Bronchial epithelial cell (primary cell): ENCODE measurements at regions not wholly inside any gene's neighbourhood (a gene's known extent, or its start where the extent isn't known, plus 50 kb on each side); places are given as distances from the start of the nearest gene placed in this dataset.

Experiments
- DNase-seq: peaks from one replicate; pipeline ENCODE4 v3.0.0-alpha.2; 2010; ENCODE audit warnings: low read depth
- FAIRE-seq: peaks from 2 replicates; lab custom pipeline; 2011; peaks lifted over from hg19 to GRCh38; lab: Jason Lieb, UNC
- H3K27me3 ChIP-seq: 2 replicates; pipeline ENCODE4 v1.5.1; 2011; ENCODE audit warnings: low read length; ENCODE audit not compliant: control insufficient read depth, insufficient read depth
- H3K36me3 ChIP-seq: 2 replicates; pipeline ENCODE4 v1.5.1; 2011; ENCODE audit warnings: low read length; ENCODE audit not compliant: control insufficient read depth, insufficient read depth
- H3K4me3 ChIP-seq: 2 replicates; pipeline ENCODE4 v1.5.1; 2011; ENCODE audit warnings: mild to moderate bottlenecking, low read depth, low read length, control low read depth
- TF ChIP-seq, protein P1 (sequence below): IDR thresholded peaks from 2 replicates; pipeline ENCODE4 v1.5.1; 2011; ENCODE audit warnings: mild to moderate bottlenecking, moderate library complexity, low read length, control low read depth, inconsistent platforms; ENCODE audit not compliant: insufficient read depth, severe bottlenecking

DNA sequence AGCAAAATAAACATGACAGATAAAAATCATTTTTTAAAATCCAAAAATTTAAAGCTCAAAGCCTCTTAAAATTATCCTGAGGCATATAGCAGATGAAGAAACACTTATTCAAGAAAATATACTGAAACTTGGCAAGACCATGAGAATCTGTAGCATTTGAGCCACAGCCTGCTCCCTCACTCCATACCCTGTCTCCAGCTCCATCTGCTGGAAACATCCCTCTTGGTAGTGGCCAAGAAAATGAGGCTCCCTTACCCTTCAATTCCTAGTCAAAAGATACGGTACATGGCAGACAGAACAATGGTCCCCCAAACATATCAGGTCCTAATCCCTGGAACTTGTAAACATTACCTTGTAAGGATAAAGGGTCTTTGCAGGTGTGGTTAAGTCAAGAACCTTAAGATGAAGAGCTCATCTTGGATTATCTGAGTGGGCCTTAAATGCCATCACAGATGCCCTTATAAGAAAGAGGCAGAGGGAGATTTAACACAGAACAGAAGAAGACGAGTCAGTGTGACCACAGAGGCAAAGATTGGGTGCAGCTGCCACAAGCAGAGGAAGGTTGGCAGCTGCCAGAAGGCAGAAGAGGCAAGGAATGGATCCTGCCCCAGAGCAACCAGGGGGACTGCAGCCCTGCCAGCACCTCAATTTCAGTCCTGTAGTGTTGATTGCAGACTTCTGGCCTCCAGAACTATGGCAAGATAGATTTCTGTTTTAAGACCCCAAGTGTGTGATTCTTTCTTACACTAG lies 149.4 kb downstream of the ZNF248 start:
- TF ChIP-seq, protein P1, sequence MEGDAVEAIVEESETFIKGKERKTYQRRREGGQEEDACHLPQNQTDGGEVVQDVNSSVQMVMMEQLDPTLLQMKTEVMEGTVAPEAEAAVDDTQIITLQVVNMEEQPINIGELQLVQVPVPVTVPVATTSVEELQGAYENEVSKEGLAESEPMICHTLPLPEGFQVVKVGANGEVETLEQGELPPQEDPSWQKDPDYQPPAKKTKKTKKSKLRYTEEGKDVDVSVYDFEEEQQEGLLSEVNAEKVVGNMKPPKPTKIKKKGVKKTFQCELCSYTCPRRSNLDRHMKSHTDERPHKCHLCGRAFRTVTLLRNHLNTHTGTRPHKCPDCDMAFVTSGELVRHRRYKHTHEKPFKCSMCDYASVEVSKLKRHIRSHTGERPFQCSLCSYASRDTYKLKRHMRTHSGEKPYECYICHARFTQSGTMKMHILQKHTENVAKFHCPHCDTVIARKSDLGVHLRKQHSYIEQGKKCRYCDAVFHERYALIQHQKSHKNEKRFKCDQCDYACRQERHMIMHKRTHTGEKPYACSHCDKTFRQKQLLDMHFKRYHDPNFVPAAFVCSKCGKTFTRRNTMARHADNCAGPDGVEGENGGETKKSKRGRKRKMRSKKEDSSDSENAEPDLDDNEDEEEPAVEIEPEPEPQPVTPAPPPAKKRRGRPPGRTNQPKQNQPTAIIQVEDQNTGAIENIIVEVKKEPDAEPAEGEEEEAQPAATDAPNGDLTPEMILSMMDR = no peak
- Histone ChIP-seq H3K4me3 (no peak overlapping the region), H3K36me3 (no peaks in the 10 kb centered on the region), H3K27me3 (no peaks in the 10 kb centered on the region)
- DNase-seq (no peak), FAIRE-seq (no peak)

DNA sequence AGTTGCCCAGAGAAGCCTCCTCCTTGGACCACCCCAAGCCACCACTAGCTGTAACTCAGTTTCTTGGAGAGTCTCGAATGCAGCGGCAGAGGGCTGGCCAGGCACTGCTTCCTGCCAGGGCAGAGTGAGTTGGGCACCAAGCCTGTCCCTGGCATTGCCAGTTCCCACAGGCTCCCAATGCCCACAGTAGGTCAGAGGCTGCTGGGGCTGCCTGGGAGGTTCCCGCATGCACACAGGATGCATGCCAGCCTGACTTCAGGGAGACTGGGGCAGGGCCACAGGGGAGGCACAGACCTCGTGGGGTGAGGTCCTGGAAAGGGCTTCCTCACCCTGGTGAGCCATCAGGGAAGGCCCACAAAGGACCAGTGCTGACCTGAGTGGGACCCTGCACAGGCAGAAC lies 152.8 kb downstream of the ZNF248 start:
- no peak for FAIRE-seq
- no peak overlapping the region for H3K4me3 ChIP-seq
- no peaks in the 10 kb centered on the region for H3K27me3 ChIP-seq
- TF ChIP-seq, protein P1 = no peak
- no peak for DNase-seq
- no peaks in the 10 kb centered on the region for H3K36me3 ChIP-seq

DNA sequence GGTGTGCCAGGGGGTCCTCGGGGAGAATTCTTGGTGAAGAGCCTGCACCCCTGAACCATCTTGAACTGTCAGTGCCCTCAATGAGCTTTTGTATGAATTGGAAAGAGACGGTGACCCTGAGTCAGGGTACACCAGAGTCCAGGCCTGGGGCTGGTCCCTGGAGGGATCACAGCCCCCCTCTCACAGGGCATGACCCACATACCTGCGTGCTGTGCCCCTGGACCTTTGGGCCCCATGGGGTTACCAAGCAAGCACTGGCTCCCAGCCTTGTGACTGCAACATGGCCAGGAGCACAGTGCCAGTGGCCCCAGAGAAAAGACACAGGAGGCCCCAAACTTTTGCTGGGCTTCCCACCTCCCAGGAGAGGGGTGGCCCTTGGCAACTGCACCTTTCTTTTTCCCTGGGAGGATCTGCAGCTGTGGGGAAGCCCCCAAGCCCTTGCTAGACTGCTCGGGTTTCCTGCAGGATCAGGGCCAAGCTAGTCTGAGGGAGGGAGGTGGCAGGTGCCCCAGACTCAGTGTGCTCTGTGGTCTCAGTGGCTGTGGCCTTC lies 153.5 kb downstream of the ZNF248 start:
- TF ChIP-seq, protein P1 = no peak
- DNase-seq (no peak), FAIRE-seq (no peak)
- Histone ChIP-seq H3K27me3 (no peaks in the 10 kb centered on the region), H3K4me3 (no peak overlapping the region), H3K36me3 (no peaks in the 10 kb centered on the region)

DNA sequence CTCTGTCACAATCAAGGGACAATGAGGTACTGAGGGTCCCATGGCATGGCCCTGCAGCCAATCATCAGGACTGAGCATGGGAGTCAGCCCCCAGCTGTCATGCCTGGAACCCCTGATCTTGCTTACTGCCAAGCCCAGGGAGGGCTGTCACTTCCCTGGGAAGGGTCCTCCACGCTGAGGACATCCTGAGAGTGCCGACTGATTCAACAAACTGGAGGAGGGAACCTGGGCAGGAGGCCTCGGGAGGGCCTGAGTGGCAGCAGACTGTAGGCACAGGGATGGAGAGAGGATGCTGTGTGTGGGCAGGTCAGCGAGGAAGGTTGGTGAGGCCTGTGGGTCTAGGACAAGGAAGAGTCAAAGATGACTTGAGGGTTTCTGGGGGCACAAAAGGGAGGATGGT lies 154.3 kb downstream of the ZNF248 start:
- TF ChIP-seq, protein P1 = no peak
- Histone ChIP-seq H3K36me3 (no peaks in the 10 kb centered on the region), H3K4me3 (no peak overlapping the region), H3K27me3 (no peaks in the 10 kb centered on the region)
- peak; percentile 66 for FAIRE-seq
- DNase-seq = no peak

DNA sequence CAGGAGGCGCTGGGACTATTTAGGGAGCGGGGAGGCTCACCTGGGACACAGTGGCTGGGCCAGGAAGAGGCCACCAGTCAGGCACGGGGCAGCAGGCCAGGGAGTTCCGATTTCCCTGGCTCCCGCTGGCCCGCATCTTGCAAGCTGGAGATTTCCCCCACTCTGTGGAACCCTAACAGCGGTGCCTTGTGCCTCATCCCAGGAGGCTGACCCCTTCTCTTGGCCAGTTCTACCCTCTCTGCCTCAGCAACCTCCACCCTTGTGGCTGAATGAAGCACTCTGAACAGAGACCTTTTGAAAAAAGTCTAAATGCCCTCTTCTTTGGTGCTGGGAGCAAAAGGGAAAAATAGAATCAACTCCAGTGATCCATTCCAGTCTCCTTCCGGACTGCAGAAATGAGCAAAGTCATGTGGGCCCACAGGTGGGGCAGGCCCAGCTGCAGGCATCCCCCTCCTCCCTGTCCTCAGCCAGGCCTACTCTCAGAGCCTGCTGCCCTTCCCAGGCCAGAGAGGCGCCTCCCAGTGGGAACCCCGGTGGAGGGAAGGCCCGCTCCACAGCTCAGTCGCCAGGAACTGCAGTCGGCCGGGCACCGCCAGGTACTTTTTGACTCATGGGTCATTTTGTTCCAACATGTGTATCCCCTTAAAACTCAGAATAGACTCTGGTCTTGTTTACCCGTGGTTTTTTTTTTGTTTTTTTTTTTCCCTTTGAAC lies 155.5 kb downstream of the ZNF248 start:
- H3K27me3 ChIP-seq = no peaks in the 10 kb centered on the region
- TF ChIP-seq, protein P1 = no peak
- H3K4me3 ChIP-seq = no peak overlapping the region
- FAIRE-seq = no peak
- H3K36me3 ChIP-seq = no peaks in the 10 kb centered on the region
- no peak for DNase-seq
